Suprapubic skin (tissue), 4 donors: ENCODE measurements at regions not wholly inside any gene's neighbourhood (a gene's known extent, or its start where the extent isn't known, plus 50 kb on each side); places are given as distances from the start of the nearest gene placed in this dataset.
"Not testable (repeated sequence)": the region's sequence is repeated elsewhere in the genome, so short reads cannot be mapped to it uniquely, and the experiment has no call there.

Experiments
- DNase-seq, 2 donors: peaks; one replicate each; pipeline ENCODE4 v3.0.0-alpha.2; 2019; ENCODE audit warnings: low spot score in 2 of 2
- H3K27ac ChIP-seq: fragments of 200-600 bp; sonication (generic); one replicate; pipeline ENCODE4 v1.5.1; 2019
- H3K27me3 ChIP-seq: fragments of 200-600 bp; sonication (generic); one replicate; pipeline ENCODE4 v1.5.1; 2019
- H3K36me3 ChIP-seq: fragments of 200-600 bp; sonication (generic); one replicate; pipeline ENCODE4 v1.5.1; 2019
- H3K4me1 ChIP-seq: fragments of 200-600 bp; sonication (generic); one replicate; pipeline ENCODE4 v1.5.1; 2019
- H3K4me3 ChIP-seq: fragments of 200-600 bp; sonication (generic); one replicate; pipeline ENCODE4 v1.5.1; 2019; ENCODE audit warnings: mild to moderate bottlenecking
- H3K9me3 ChIP-seq: fragments of 200-600 bp; sonication (generic); one replicate; pipeline ENCODE4 v1.5.1; 2019
- EP300 ChIP-seq: sonication (generic); formaldehyde crosslinking; IDR thresholded peaks from one replicate; pipeline ENCODE4 v1.6.1; 2017; ENCODE audit warnings: antibody characterized with exemption
- POLR2A ChIP-seq, 2 donors: fragments of 450-650 bp; IDR thresholded peaks; one replicate each; pipeline ENCODE4 v1.6.1; 2017; ENCODE audit warnings: antibody characterized with exemption in 2 of 2, mild to moderate bottlenecking in 2 of 2, moderate library complexity in 2 of 2
- POLR2AphosphoS5 ChIP-seq, 3 donors: sonication (generic); formaldehyde crosslinking; IDR thresholded peaks; one replicate each; pipeline ENCODE4 v1.6.1; 2017; ENCODE audit warnings: antibody characterized with exemption in 3 of 3
- WGBS: methylation state at CpG from one replicate; pipeline ENCODE4 v1.1.5; 2018; 5-methylcytosine and 5-hydroxymethylcytosine counted together
- TF ChIP-seq, protein P1 (sequence below), 2 donors: fragments of 200-600 bp in 1 of 2; fragments of 450-650 bp in 1 of 2; sonication (generic) in 1 of 2; IDR thresholded peaks; one replicate each; pipeline ENCODE4 v1.5.1; 2016 to 2019; ENCODE audit warnings: antibody characterized with exemption in 2 of 2, mild to moderate bottlenecking in 1 of 2, moderate library complexity in 1 of 2

DNA sequence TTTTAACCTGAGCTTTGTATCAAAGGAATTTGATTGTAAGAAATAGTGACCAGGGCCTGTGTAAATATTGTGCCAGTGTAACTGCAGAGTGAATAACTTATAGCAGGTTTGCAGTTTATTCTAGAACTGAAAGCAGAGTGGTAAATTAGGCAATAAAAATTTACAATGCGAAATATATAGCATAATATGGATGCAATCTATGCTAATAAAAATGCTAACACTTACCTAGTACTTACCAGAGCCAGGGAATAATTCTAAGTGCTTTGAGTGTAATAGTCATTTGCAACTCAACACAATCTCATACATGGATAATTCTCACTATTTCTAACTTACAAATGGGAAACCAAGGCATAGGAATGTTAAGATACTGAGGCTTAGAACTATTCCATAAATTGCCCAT is 303.4 kb downstream of the ISL1 start:
- Histone ChIP-seq H3K4me1 (no peaks in the 10 kb centered on the region), H3K27me3 (no peaks in the 10 kb centered on the region), H3K36me3 (no peaks in the 10 kb centered on the region), H3K4me3 (no peak overlapping the region), H3K27ac (no peak overlapping the region), H3K9me3 (no peaks in the 10 kb centered on the region)
- DNase-seq, result no peak
- TF ChIP-seq POLR2AphosphoS5 (IDR thresholded peaks at IDR 0.05), result no peak
- TF ChIP-seq, protein P1, sequence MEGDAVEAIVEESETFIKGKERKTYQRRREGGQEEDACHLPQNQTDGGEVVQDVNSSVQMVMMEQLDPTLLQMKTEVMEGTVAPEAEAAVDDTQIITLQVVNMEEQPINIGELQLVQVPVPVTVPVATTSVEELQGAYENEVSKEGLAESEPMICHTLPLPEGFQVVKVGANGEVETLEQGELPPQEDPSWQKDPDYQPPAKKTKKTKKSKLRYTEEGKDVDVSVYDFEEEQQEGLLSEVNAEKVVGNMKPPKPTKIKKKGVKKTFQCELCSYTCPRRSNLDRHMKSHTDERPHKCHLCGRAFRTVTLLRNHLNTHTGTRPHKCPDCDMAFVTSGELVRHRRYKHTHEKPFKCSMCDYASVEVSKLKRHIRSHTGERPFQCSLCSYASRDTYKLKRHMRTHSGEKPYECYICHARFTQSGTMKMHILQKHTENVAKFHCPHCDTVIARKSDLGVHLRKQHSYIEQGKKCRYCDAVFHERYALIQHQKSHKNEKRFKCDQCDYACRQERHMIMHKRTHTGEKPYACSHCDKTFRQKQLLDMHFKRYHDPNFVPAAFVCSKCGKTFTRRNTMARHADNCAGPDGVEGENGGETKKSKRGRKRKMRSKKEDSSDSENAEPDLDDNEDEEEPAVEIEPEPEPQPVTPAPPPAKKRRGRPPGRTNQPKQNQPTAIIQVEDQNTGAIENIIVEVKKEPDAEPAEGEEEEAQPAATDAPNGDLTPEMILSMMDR (IDR thresholded peaks at IDR 0.05), result no peak
- no peak for TF ChIP-seq POLR2A (IDR thresholded peaks at IDR 0.05)
- no peak for TF ChIP-seq EP300
- WGBS, result 83% methylated on average over 1 of the region's 1 CpG

DNA sequence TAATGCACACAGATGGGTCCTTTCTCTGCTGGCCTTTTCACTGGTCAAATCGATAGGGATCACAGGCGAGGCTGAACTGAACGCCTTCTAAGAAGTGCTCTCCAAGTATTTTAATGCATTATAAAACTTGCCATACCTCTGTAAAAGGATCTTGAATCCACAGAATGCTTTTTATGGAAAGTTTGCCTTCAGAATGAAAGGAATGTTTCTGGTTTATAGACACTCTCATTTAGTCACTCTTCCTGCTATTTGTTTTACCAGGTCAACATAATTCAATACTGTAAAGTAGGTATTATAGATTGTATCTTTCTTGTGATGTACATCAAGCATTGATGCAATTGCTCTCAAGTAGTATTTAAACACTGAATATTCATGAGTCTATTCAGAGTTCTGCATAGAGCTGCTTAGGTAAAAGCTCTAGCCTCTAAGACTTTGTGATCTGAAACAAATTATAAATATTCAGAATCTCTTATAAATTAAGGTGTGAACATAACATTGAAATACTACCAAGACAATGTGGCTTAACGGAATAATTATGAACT is 308.4 kb downstream of the ISL1 start:
- Histone ChIP-seq H3K36me3 (no peaks in the 10 kb centered on the region), H3K9me3 (peaks cover 5% of the 10 kb centered on the region), H3K4me3 (no peak overlapping the region), H3K27ac (no peak overlapping the region), H3K27me3 (no peaks in the 10 kb centered on the region), H3K4me1 (no peaks in the 10 kb centered on the region)
- WGBS, result 82% methylated on average over 4 of the region's 4 CpGs
- no peak for DNase-seq
- TF ChIP-seq, protein P1 (IDR thresholded peaks at IDR 0.05), result no peak
- TF ChIP-seq POLR2AphosphoS5 (IDR thresholded peaks at IDR 0.05) (no peak), EP300 (no peak), POLR2A (IDR thresholded peaks at IDR 0.05) (no peak)

DNA sequence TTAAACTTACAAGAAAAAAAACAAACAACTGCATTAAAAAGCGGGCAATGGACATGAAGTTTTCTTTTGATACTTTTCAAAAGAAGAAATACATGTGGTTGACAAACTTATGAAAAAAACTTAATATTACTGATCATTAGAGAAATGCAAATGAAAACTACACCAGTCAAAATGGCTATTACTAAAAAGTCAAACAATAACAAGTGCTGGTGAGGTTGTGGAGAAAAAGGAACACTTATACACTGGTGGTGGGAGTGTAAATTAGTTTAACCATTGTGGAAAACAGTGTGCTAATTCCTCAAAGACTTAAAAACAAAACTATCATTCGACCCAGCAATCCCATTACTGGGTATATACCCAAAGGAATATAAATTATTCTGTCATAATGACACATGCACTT is 311.6 kb downstream of the ISL1 start:
- Histone ChIP-seq H3K4me1 (no peaks in the 10 kb centered on the region), H3K36me3 (no peaks in the 10 kb centered on the region), H3K27ac (no peak overlapping the region), H3K27me3 (no peaks in the 10 kb centered on the region), H3K9me3 (peaks cover 5% of the 10 kb centered on the region), H3K4me3 (no peak overlapping the region)
- 74% methylated on average over 2 of the region's 2 CpGs for whole genome bisulfite sequencing
- DNase-seq, result no peak
- TF ChIP-seq EP300 (no peak), POLR2A (IDR thresholded peaks at IDR 0.05) (no peak), POLR2AphosphoS5 (IDR thresholded peaks at IDR 0.05) (no peak)
- TF ChIP-seq, protein P1 (IDR thresholded peaks at IDR 0.05), result no peak

DNA sequence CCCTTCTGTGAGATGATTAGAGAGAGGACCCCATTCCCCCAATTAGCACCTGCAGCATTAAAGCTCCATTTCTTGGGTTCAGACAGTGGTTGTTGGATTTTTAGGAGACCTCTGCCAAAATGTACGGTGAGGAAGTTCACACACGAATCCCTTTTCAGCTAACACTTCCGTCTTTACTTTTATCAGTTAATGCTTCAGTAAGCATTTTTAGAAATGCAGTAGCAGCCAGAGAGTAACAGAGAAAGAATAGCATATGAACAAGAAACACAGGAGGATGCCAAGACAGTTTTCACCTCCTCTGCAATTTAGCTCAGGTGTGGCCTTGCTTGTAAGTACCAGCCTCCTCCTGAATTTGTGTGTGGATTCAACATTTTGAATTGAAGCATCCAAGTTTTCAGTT is 312.9 kb downstream of the ISL1 start:
- DNase-seq, result no peak
- TF ChIP-seq POLR2A (IDR thresholded peaks at IDR 0.05) (no peak), EP300 (no peak), POLR2AphosphoS5 (IDR thresholded peaks at IDR 0.05) (no peak)
- TF ChIP-seq, protein P1 (IDR thresholded peaks at IDR 0.05), result no peak
- Histone ChIP-seq H3K4me1 (no peaks in the 10 kb centered on the region), H3K27ac (no peak overlapping the region), H3K27me3 (no peaks in the 10 kb centered on the region), H3K4me3 (no peak overlapping the region), H3K9me3 (peaks cover 5% of the 10 kb centered on the region), H3K36me3 (no peaks in the 10 kb centered on the region)
- WGBS, result 80% methylated on average over 3 of the region's 3 CpGs

DNA sequence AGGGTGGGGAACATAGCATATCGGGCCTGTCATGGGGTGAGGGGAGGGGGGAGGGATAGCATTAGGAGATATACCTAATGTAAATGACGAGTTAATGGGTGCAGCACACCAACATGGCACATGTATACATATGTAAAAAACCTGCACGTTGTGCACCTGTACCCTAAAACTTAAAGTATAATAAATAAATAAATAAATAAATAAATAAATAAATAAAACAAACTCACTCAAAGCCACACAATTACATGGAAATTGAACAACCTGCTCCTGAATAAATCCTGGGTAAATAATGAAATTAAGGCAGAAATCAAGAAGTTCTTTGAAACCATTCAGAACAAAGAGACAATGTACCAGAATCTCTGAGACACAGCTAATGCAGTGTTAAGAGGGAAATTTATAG is 318.8 kb downstream of the ISL1 start:
- not testable (repeated sequence) for H3K9me3 ChIP-seq, H3K4me3 ChIP-seq, H3K36me3 ChIP-seq, H3K4me1 ChIP-seq, H3K27ac ChIP-seq, H3K27me3 ChIP-seq, DNase-seq
- 92% methylated on average over 3 of the region's 3 CpGs for WGBS

DNA sequence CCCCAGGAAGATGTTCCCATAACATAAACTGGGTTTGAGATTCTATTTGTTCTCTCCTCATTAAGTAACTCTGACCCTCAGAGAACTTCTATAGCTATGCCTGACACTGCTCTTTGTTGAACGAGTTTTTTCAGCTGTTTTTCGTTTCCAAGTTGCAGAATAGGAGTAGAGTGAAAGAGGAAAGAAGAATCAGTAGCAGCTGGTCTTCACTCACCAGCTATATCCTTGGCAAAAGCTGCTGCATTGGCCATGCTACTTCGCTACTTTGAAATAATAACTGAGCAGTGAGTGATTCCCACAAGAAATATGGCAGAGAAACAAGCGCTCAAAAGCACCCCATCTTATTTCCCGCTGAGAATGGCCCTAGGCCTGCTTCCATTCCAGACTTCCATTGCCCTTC is 329.0 kb downstream of the ISL1 start:
- Histone ChIP-seq H3K4me3 (no peak overlapping the region), H3K27me3 (no peaks in the 10 kb centered on the region), H3K4me1 (no peaks in the 10 kb centered on the region), H3K36me3 (no peaks in the 10 kb centered on the region), H3K9me3 (no peaks in the 10 kb centered on the region), H3K27ac (no peak overlapping the region)
- no peak for DNase-seq
- TF ChIP-seq, protein P1 (IDR thresholded peaks at IDR 0.05), result no peak
- TF ChIP-seq EP300 (no peak), POLR2AphosphoS5 (IDR thresholded peaks at IDR 0.05) (no peak), POLR2A (IDR thresholded peaks at IDR 0.05) (no peak)
- 66% methylated on average over 5 of the region's 5 CpGs for whole genome bisulfite sequencing

DNA sequence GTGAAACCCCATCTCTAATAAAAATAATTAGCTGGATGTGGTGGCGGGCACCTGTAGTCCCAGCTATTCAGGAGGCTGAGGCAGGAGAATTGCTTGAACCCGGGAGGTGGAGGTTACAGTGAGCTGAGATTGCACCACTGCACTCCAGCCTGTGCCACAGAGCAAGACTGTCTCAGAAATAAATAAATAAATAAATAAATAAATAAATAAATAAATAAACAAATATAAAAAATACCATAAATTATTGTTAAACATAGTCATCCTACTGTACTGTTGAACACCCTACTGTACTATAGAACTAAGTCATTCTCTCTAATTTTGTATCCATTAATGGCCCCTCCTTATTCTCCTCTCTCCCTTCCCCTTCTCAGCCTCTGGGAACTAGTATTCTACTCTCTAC is 332.2 kb downstream of the ISL1 start:
- not testable (repeated sequence) for H3K27ac ChIP-seq, H3K9me3 ChIP-seq, H3K4me3 ChIP-seq, H3K36me3 ChIP-seq, DNase-seq, H3K27me3 ChIP-seq, H3K4me1 ChIP-seq
- WGBS, result 98% methylated on average over 2 of the region's 2 CpGs
